Naive thymus-derived CD4-positive, alpha-beta T cell (primary cell): ENCODE measurements at regions not wholly inside any gene's neighbourhood (a gene's known extent, or its start where the extent isn't known, plus 50 kb on each side); places are given as distances from the start of the nearest gene placed in this dataset.
A peak's percentile ranks its signal among the peaks of the same experiment; 100 is the strongest.

Source experiments
- ATAC-seq: fragments of 150-1000 bp; cut with Tn5 transposase; 2 replicates; pipeline ENCODE4 v1.10.0; 2021; ENCODE audit warnings: mild to moderate bottlenecking, moderate library complexity
- CTCF ChIA-PET: fragments of 350-600 bp; sonication (Branson Sonifier 250); formaldehyde crosslinking; loops from one replicate; lab custom pipeline; 2021; ENCODE audit warnings: antibody characterized with exemption; lab: Charles Lee
- POLR2A ChIA-PET: fragments of 350-600 bp; sonication (Branson Sonifier 250); formaldehyde crosslinking; loops from one replicate; lab custom pipeline; 2021; ENCODE audit warnings: antibody characterized with exemption, inconsistent platforms; lab: Charles Lee
- DNase-seq, 9 donors: peaks; one replicate each; pipeline versions ENCODE4 v3.0.0 to v3.0.0-alpha.2; 2020 to 2022; ENCODE audit warnings: mixed read lengths in 1 of 9
- H3K27ac ChIP-seq: one replicate; pipeline ENCODE4 v1.7.0; 2013; ENCODE audit warnings: mild to moderate bottlenecking, low read depth, low read length, moderate library complexity
- H3K27me3 ChIP-seq, 2 donors: one replicate each; pipeline ENCODE4 v1.7.0; 2013; ENCODE audit warnings: low read length in 2 of 2, mild to moderate bottlenecking in 2 of 2, moderate library complexity in 2 of 2; ENCODE audit not compliant: control insufficient read depth in 2 of 2, insufficient read depth in 2 of 2
- H3K36me3 ChIP-seq, 3 experiments: 1 replicate in 2 of 3; 2 replicates in 1 of 3; pipeline ENCODE4 v1.7.0; 2013; ENCODE audit warnings: low read length in 3 of 3, mild to moderate bottlenecking in 3 of 3, moderate library complexity in 1 of 3; ENCODE audit not compliant: insufficient read depth in 3 of 3, control insufficient read depth in 2 of 3
- H3K4me1 ChIP-seq, 2 donors: one replicate each; pipeline ENCODE4 v1.7.0; 2013; ENCODE audit warnings: low read length in 2 of 2, mild to moderate bottlenecking in 2 of 2, moderate library complexity in 1 of 2; ENCODE audit not compliant: control insufficient read depth in 2 of 2, insufficient read depth in 2 of 2
- H3K4me3 ChIP-seq: 2 replicates; pipeline ENCODE4 v1.7.0; 2013; ENCODE audit warnings: mild to moderate bottlenecking, low read length
- H3K9me3 ChIP-seq, 3 experiments: 1 replicate in 2 of 3; 2 replicates in 1 of 3; pipeline ENCODE4 v1.7.0; 2013; ENCODE audit warnings: low read length in 3 of 3; ENCODE audit not compliant: control insufficient read depth in 2 of 3
- H3K27ac Mint-ChIP-seq, 9 donors: one replicate each; pipeline ENCODE4 v1.8.0; 2020 to 2022; ENCODE audit warnings: mixed read lengths in 9 of 9, mild to moderate bottlenecking in 8 of 9, moderate library complexity in 5 of 9, inconsistent platforms in 2 of 9
- H3K27me3 Mint-ChIP-seq, 5 donors: one replicate each; pipeline ENCODE4 v1.8.0; 2021 to 2022; ENCODE audit warnings: mixed read lengths in 5 of 5, mild to moderate bottlenecking in 1 of 5
- H3K36me3 Mint-ChIP-seq, 5 donors: one replicate each; pipeline ENCODE4 v1.8.0; 2020 to 2022; ENCODE audit warnings: mixed read lengths in 5 of 5, mild to moderate bottlenecking in 3 of 5, inconsistent platforms in 1 of 5
- H3K4me1 Mint-ChIP-seq, 7 donors: one replicate each; pipeline ENCODE4 v1.8.0; 2020 to 2022; ENCODE audit warnings: mixed read lengths in 7 of 7, mild to moderate bottlenecking in 3 of 7, inconsistent platforms in 1 of 7
- H3K4me3 Mint-ChIP-seq, 10 donors: one replicate each; pipeline ENCODE4 v1.8.0; 2020 to 2022; ENCODE audit warnings: mild to moderate bottlenecking in 10 of 10, mixed read lengths in 10 of 10, moderate library complexity in 6 of 10, inconsistent platforms in 2 of 10
- H3K9me3 Mint-ChIP-seq, 11 donors: one replicate each; pipeline ENCODE4 v1.8.0; 2020 to 2022; ENCODE audit warnings: mixed read lengths in 11 of 11, mild to moderate bottlenecking in 4 of 11, inconsistent platforms in 1 of 11, moderate library complexity in 1 of 11
- intact Hi-C, 2 donors: fragments of 100-400 bp; cut with micrococcal nuclease; formaldehyde crosslinking; loops; one replicate each; pipeline ENCODE4 v1.15.1; 2023

GRCh38 chrX:40494005-40494404 lies 86.8 kb upstream of the ATP6AP2 start:
- CTCF ChIA-PET = no interaction called here
- peaks cover 0 to 3% (median 0%) of the 10 kb centered on the region in 11 donors for H3K9me3 Mint-ChIP-seq

GRCh38 chrX:40488296-40488695 lies 92.5 kb upstream of the ATP6AP2 start:
- H3K27me3 Mint-ChIP-seq = no peaks in the 10 kb centered on the region
- no peak overlapping the region for H3K4me3 ChIP-seq
- ChIA-PET CTCF (no interaction called here), POLR2A (no interaction called here)
- no peaks in the 10 kb centered on the region for H3K27me3 ChIP-seq
- no peaks in the 10 kb centered on the region for H3K36me3 ChIP-seq
- no peaks in the 10 kb centered on the region for H3K9me3 ChIP-seq
- no peak overlapping the region for H3K27ac Mint-ChIP-seq
- H3K4me3 Mint-ChIP-seq = no peak overlapping the region
- DNase-seq = no peak
- H3K27ac ChIP-seq = no peak overlapping the region
- H3K9me3 Mint-ChIP-seq = peaks cover 0 to 12% (median 3%) of the 10 kb centered on the region in 11 donors
- intact Hi-C loops = no loop called here
- no peaks in the 10 kb centered on the region for H3K4me1 ChIP-seq
- H3K4me1 Mint-ChIP-seq = peaks cover 0 to 16% (median 2%) of the 10 kb centered on the region in 7 donors
- ATAC-seq = no peak
- peaks cover 0 to 6% (median 0%) of the 10 kb centered on the region in 5 donors for H3K36me3 Mint-ChIP-seq

More at GRCh38 chrX:40494005-40494404, 86.8 kb upstream of the ATP6AP2 start:
- no peak overlapping the region for H3K4me3 Mint-ChIP-seq
- no peak overlapping the region for H3K27ac Mint-ChIP-seq
- H3K36me3 Mint-ChIP-seq = no peaks in the 10 kb centered on the region
- Histone ChIP-seq H3K4me1 (no peaks in the 10 kb centered on the region), H3K9me3 (no peaks in the 10 kb centered on the region), H3K36me3 (no peaks in the 10 kb centered on the region), H3K27ac (no peak overlapping the region), H3K4me3 (no peak overlapping the region), H3K27me3 (no peaks in the 10 kb centered on the region)
- POLR2A ChIA-PET = no interaction called here
- intact Hi-C loops = no loop called here
- no peaks in the 10 kb centered on the region for H3K27me3 Mint-ChIP-seq
- DNase-seq (no peak), ATAC-seq (no peak)
- peaks cover 0 to 3% (median 0%) of the 10 kb centered on the region in 7 donors for H3K4me1 Mint-ChIP-seq

- DNase-seq (no peak), ATAC-seq (no peak)
- Mint-ChIP-seq H3K4me3 (no peak overlapping the region), H3K27ac (peak overlapping the region in 2 of 9 donors; percentile 9 to 18), H3K27me3 (no peaks in the 10 kb centered on the region), H3K9me3 (peaks cover 0 to 12% (median 4%) of the 10 kb centered on the region in 11 donors), H3K4me1 (peaks cover 0 to 19% (median 2%) of the 10 kb centered on the region in 7 donors), H3K36me3 (peaks cover 0 to 6% (median 0%) of the 10 kb centered on the region in 5 donors)
- H3K4me3 ChIP-seq = no peak overlapping the region
- H3K4me1 ChIP-seq = no peaks in the 10 kb centered on the region
- intact Hi-C loops = no loop called here
- CTCF ChIA-PET = no interaction called here
- no peak overlapping the region for H3K27ac ChIP-seq
- H3K27me3 ChIP-seq = no peaks in the 10 kb centered on the region
- no peaks in the 10 kb centered on the region for H3K9me3 ChIP-seq
- POLR2A ChIA-PET = no interaction called here
- H3K36me3 ChIP-seq = no peaks in the 10 kb centered on the region
Measured at GRCh38 chrX:40485973-40486372, 94.8 kb upstream of the ATP6AP2 start.

- H3K27ac Mint-ChIP-seq = peak overlapping the region in 1 of 9 donors; percentile 18
- CTCF ChIA-PET = no interaction called here
Measured at GRCh38 chrX:40485102-40485826, 95.5 kb upstream of the ATP6AP2 start.

GRCh38 chrX:40484408-40485091 lies 96.2 kb upstream of the ATP6AP2 start:
- Histone ChIP-seq H3K27me3 (no peaks in the 10 kb centered on the region), H3K4me3 (no peak overlapping the region), H3K27ac (no peak overlapping the region), H3K36me3 (no peaks in the 10 kb centered on the region), H3K4me1 (no peaks in the 10 kb centered on the region), H3K9me3 (no peaks in the 10 kb centered on the region)
- Mint-ChIP-seq H3K9me3 (peaks cover 0 to 12% (median 5%) of the 10 kb centered on the region in 11 donors), H3K27me3 (no peaks in the 10 kb centered on the region), H3K4me1 (peaks cover 0 to 19% (median 2%) of the 10 kb centered on the region in 7 donors), H3K27ac (no peak overlapping the region), H3K4me3 (no peak overlapping the region), H3K36me3 (peaks cover 0 to 6% (median 0%) of the 10 kb centered on the region in 5 donors)
- ChIA-PET POLR2A (no interaction called here), CTCF (no interaction called here)
- intact Hi-C loops = no loop called here
- DNase-seq = no peak
- ATAC-seq = no peak

More at GRCh38 chrX:40485102-40485826, 95.5 kb upstream of the ATP6AP2 start:
- no peak for DNase-seq
- POLR2A ChIA-PET = no interaction called here
- Histone ChIP-seq H3K4me1 (no peaks in the 10 kb centered on the region), H3K9me3 (no peaks in the 10 kb centered on the region), H3K36me3 (no peaks in the 10 kb centered on the region), H3K27ac (no peak overlapping the region), H3K27me3 (no peaks in the 10 kb centered on the region), H3K4me3 (no peak overlapping the region)
- no peak for ATAC-seq
- Mint-ChIP-seq H3K4me1 (peaks cover 0 to 19% (median 2%) of the 10 kb centered on the region in 7 donors), H3K9me3 (peaks cover 0 to 12% (median 5%) of the 10 kb centered on the region in 11 donors), H3K27me3 (no peaks in the 10 kb centered on the region), H3K36me3 (peaks cover 0 to 6% (median 0%) of the 10 kb centered on the region in 5 donors), H3K4me3 (no peak overlapping the region)
- intact Hi-C loops = no loop called here

GRCh38 chrX:40483502-40483901 lies 97.3 kb upstream of the ATP6AP2 start:
- H3K4me3 ChIP-seq = no peak overlapping the region
- H3K4me1 Mint-ChIP-seq = peaks cover 0 to 19% (median 2%) of the 10 kb centered on the region in 7 donors
- peak overlapping the region in 1 of 9 donors; percentile 60 for H3K27ac Mint-ChIP-seq
- no peaks in the 10 kb centered on the region for H3K9me3 ChIP-seq
- H3K4me3 Mint-ChIP-seq = peak overlapping the region in 1 of 10 donors; percentile 5
- no peaks in the 10 kb centered on the region for H3K36me3 ChIP-seq
- DNase-seq (no peak), ATAC-seq (no peak)
- ChIA-PET POLR2A (no interaction called here), CTCF (no interaction called here)
- H3K4me1 ChIP-seq = no peaks in the 10 kb centered on the region
- H3K27ac ChIP-seq = no peak overlapping the region
- peaks cover 0 to 12% (median 4%) of the 10 kb centered on the region in 11 donors for H3K9me3 Mint-ChIP-seq
- H3K27me3 ChIP-seq = no peaks in the 10 kb centered on the region
- H3K36me3 Mint-ChIP-seq = peaks cover 0 to 6% (median 0%) of the 10 kb centered on the region in 5 donors
- intact Hi-C loops = no loop called here
- no peaks in the 10 kb centered on the region for H3K27me3 Mint-ChIP-seq
